OCI-LY7 (cell line): ENCODE measurements at regions not wholly inside any gene's neighbourhood (a gene's known extent, or its start where the extent isn't known, plus 50 kb on each side); places are given as distances from the start of the nearest gene placed in this dataset.

Experiments
- BruUV-seq: library from RNA; stranded (reverse); fragments of 400-500 nt; replicated peaks from 2 replicates; lab custom pipeline; 2021; lab: Mats Ljungman, UMichigan
- CTCF ChIA-PET: fragments of 300-600 bp; sonication (Branson Sonifier 250); formaldehyde crosslinking; loops from one replicate; lab custom pipeline; 2022; ENCODE audit warnings: antibody characterized with exemption; ENCODE audit not compliant: unreplicated experiment; lab: Charles Lee
- POLR2A ChIA-PET: fragments of 300-600 bp; sonication (Branson Sonifier 250); formaldehyde crosslinking; loops from one replicate; lab custom pipeline; 2022; ENCODE audit warnings: antibody characterized with exemption; lab: Charles Lee
- DNase-seq: peaks from one replicate; pipeline ENCODE4 v3.0.0-alpha.2; 2015; ENCODE audit warnings: low spot score
- H2AFZ ChIP-seq: fragments of 200-600 bp; sonication (generic), shearing (Covaris generic); 2 replicates; pipeline ENCODE4 v1.6.1; 2014; ENCODE audit warnings: mild to moderate bottlenecking, antibody characterized with exemption, low read length, moderate library complexity
- H3K27ac ChIP-seq: fragments of 200-600 bp; sonication (generic); 2 replicates; pipeline ENCODE4 v1.5.1; 2014; ENCODE audit warnings: mixed run types, low read depth, mild to moderate bottlenecking, moderate library complexity, low read length, inconsistent platforms; ENCODE audit not compliant: poor library complexity, severe bottlenecking
- H3K36me3 ChIP-seq: fragments of 200-600 bp; sonication (generic); 2 replicates; pipeline ENCODE4 v1.6.1; 2014; ENCODE audit warnings: mild to moderate bottlenecking, antibody characterized with exemption, low read length, moderate library complexity, mixed read lengths; ENCODE audit not compliant: insufficient read depth
- H3K4me1 ChIP-seq: fragments of 200-600 bp; sonication (generic); 2 replicates; pipeline ENCODE4 v1.5.1; 2014; ENCODE audit warnings: mild to moderate bottlenecking, low read length; ENCODE audit not compliant: insufficient read depth, poor library complexity, severe bottlenecking
- H3K4me2 ChIP-seq: fragments of 200-600 bp; sonication (generic); 2 replicates; pipeline ENCODE4 v1.6.1; 2014; ENCODE audit warnings: mild to moderate bottlenecking, low read length
- H3K4me3 ChIP-seq: fragments of 200-600 bp; sonication (generic); 2 replicates; pipeline ENCODE4 v1.5.1; 2014; ENCODE audit warnings: mild to moderate bottlenecking, low read depth, low read length; ENCODE audit not compliant: poor library complexity, severe bottlenecking
- H3K79me2 ChIP-seq: fragments of 200-600 bp; sonication (generic); 2 replicates; pipeline ENCODE4 v1.6.1; 2016; ENCODE audit warnings: low read depth, mild to moderate bottlenecking, low read length, moderate library complexity, mixed read lengths; ENCODE audit not compliant: insufficient read depth
- H3K9me2 ChIP-seq: fragments of 200-600 bp; sonication (generic); 2 replicates; pipeline ENCODE4 v1.6.1; 2016; ENCODE audit warnings: mild to moderate bottlenecking, low read length, mixed read lengths; ENCODE audit not compliant: insufficient read depth
- H3K9me3 ChIP-seq: fragments of 200-600 bp; sonication (generic); 2 replicates; pipeline ENCODE4 v1.6.1; 2014; ENCODE audit warnings: mild to moderate bottlenecking, mixed run types, low read length, mixed read lengths
- H4K20me1 ChIP-seq: fragments of 200-600 bp; sonication (generic); 2 replicates; pipeline ENCODE4 v1.6.1; 2014; ENCODE audit warnings: mild to moderate bottlenecking, antibody characterized with exemption, low read length, moderate library complexity, mixed read lengths; ENCODE audit not compliant: insufficient read depth
- CTCF ChIP-seq: fragments of 200-600 bp; sonication (generic); conservative IDR thresholded peaks from 2 replicates; pipeline ENCODE4 v1.5.1; 2014; ENCODE audit warnings: mild to moderate bottlenecking, antibody characterized with exemption, low read length, moderate library complexity, mixed read lengths
- EZH2phosphoT487 ChIP-seq: fragments of 200-600 bp; sonication (generic); IDR thresholded peaks from 2 replicates; pipeline ENCODE4 v1.6.1; 2018; ENCODE audit warnings: low read depth, borderline replicate concordance, mild to moderate bottlenecking, mixed run types, antibody characterized with exemption, low read length, moderate library complexity, mixed read lengths
- intact Hi-C: fragments of 100-400 bp; cut with micrococcal nuclease; formaldehyde crosslinking; loops from one replicate; pipeline ENCODE4 v1.10.0; 2022; ENCODE audit not compliant: unreplicated experiment

GRCh38 chr2:4140281-4140970, 437.1 kb downstream of the DCDC2C start:
- POLR2A ChIA-PET: interaction anchor here (0.7 to 0.8 kb wide), 2 partner anchors 180 to 211 kb away, joined by 3 to 5 read pairs; no protein-coding TSS in a partner anchor
- no peaks in the 10 kb centered on the region for H3K79me2 ChIP-seq
- H4K20me1 ChIP-seq: no peaks in the 10 kb centered on the region
- no TSS peak for BruUV-seq
- H3K36me3 ChIP-seq: no peaks in the 10 kb centered on the region
- TF ChIP-seq CTCF (no peak), EZH2phosphoT487 (no peak)
- no peak overlapping the region for H3K4me3 ChIP-seq
- H3K9me2 ChIP-seq: no peaks in the 10 kb centered on the region
- no peak overlapping the region for H2AFZ ChIP-seq
- CTCF ChIA-PET: no interaction called here
- intact Hi-C loops: no loop called here
- no peaks in the 10 kb centered on the region for H3K9me3 ChIP-seq
- DNase-seq: no peak
- no peak overlapping the region for H3K4me2 ChIP-seq
- no peak overlapping the region for H3K27ac ChIP-seq
- H3K4me1 ChIP-seq: no peaks in the 10 kb centered on the region

- Histone ChIP-seq H3K9me3 (no peaks in the 10 kb centered on the region; the same call in 1 of the 2 replicates), H3K4me2 (no peak overlapping the region), H4K20me1 (no peaks in the 10 kb centered on the region), H2AFZ (no peak overlapping the region), H3K9me2 (no peaks in the 10 kb centered on the region), H3K79me2 (no peaks in the 10 kb centered on the region), H3K27ac (no peak overlapping the region), H3K4me3 (no peak overlapping the region), H3K36me3 (no peaks in the 10 kb centered on the region), H3K4me1 (no peaks in the 10 kb centered on the region)
- no peak for DNase-seq
- no peak for TF ChIP-seq CTCF
- no peak for TF ChIP-seq EZH2phosphoT487
- intact Hi-C loops: no loop called here
- ChIA-PET POLR2A (interaction anchor here (0.7 kb wide), 1 partner anchor 12 kb away, joined by 4 read pairs; no protein-coding TSS in a partner anchor), CTCF (no interaction called here)
- no TSS peak for BruUV-seq
Observed at GRCh38 chr2:4144731-4145130, 441.4 kb downstream of the DCDC2C start.

GRCh38 chr2:4151521-4151920, 448.1 kb downstream of the DCDC2C start:
- H3K9me3 ChIP-seq: no peaks in the 10 kb centered on the region; the same call in 1 of the 2 replicates
- H4K20me1 ChIP-seq: no peaks in the 10 kb centered on the region
- H3K9me2 ChIP-seq: no peaks in the 10 kb centered on the region
- no peaks in the 10 kb centered on the region for H3K79me2 ChIP-seq
- POLR2A ChIA-PET: interaction anchor here (0.6 kb wide), 1 partner anchor 52 kb away, joined by 3 read pairs; no protein-coding TSS in a partner anchor
- H2AFZ ChIP-seq: no peak overlapping the region
- H3K4me2 ChIP-seq: no peak overlapping the region
- no peak for DNase-seq
- no peak overlapping the region for H3K27ac ChIP-seq
- no peaks in the 10 kb centered on the region for H3K4me1 ChIP-seq
- TF ChIP-seq CTCF: no peak
- no peaks in the 10 kb centered on the region for H3K36me3 ChIP-seq
- BruUV-seq: no TSS peak
- CTCF ChIA-PET: no interaction called here
- H3K4me3 ChIP-seq: no peak overlapping the region
- intact Hi-C loops: no loop called here
